GM23338 (cell line): ENCODE measurements at regions not wholly inside any gene's neighbourhood (a gene's known extent, or its start where the extent isn't known, plus 50 kb on each side); places are given as distances from the start of the nearest gene placed in this dataset.

Source experiments
- ATAC-seq: fragments of 200-7000 bp; cut with Tn5 transposase; 3 replicates; pipeline ENCODE4 v1.9.1; 2020
- DNase-seq: peaks from one replicate; pipeline ENCODE4 v3.0.0-alpha.2; 2015; ENCODE audit warnings: low spot score
- H2AFZ ChIP-seq: fragments of 200-600 bp; sonication (generic); 2 replicates; pipeline ENCODE4 v1.8.0; 2016; ENCODE audit warnings: antibody characterized with exemption, mild to moderate bottlenecking, moderate library complexity
- H3F3A ChIP-seq: fragments of 200-600 bp; sonication (generic); replicated peaks from 2 replicates; pipeline ENCODE4 v1.8.0; 2017; ENCODE audit warnings: antibody characterized with exemption, mixed run types, low read depth
- H3K27ac ChIP-seq: fragments of 200-600 bp; sonication (generic); 2 replicates; pipeline ENCODE4 v1.6.1; 2016; ENCODE audit warnings: low read depth
- H3K27me3 ChIP-seq: fragments of 200-600 bp; sonication (generic); 2 replicates; pipeline ENCODE4 v1.8.0; 2016; ENCODE audit warnings: mild to moderate bottlenecking, mixed run types, moderate library complexity; ENCODE audit not compliant: insufficient read depth
- H3K36me3 ChIP-seq: fragments of 200-600 bp; sonication (generic); 2 replicates; pipeline ENCODE4 v1.8.0; 2016; ENCODE audit warnings: mild to moderate bottlenecking; ENCODE audit not compliant: insufficient read depth
- H3K4me1 ChIP-seq: fragments of 200-600 bp; sonication (generic); 2 replicates; pipeline ENCODE4 v1.8.0; 2016; ENCODE audit warnings: mild to moderate bottlenecking, moderate library complexity; ENCODE audit not compliant: insufficient read depth
- H3K4me2 ChIP-seq: fragments of 200-600 bp; sonication (generic); 2 replicates; pipeline ENCODE4 v1.7.1; 2017; ENCODE audit warnings: mixed run types
- H3K4me3 ChIP-seq: fragments of 200-600 bp; sonication (generic); 2 replicates; pipeline ENCODE4 v1.6.1; 2016; ENCODE audit warnings: mixed run types
- H3K79me2 ChIP-seq: fragments of 200-600 bp; sonication (generic); replicated peaks from 2 replicates; pipeline ENCODE4 v1.8.0; 2017; ENCODE audit warnings: mild to moderate bottlenecking; ENCODE audit not compliant: insufficient read depth
- H3K9me2 ChIP-seq: fragments of 200-600 bp; sonication (generic); 2 replicates; pipeline ENCODE4 v1.8.0; 2017; ENCODE audit not compliant: insufficient read depth
- H4K20me1 ChIP-seq: fragments of 200-600 bp; sonication (generic); replicated peaks from 2 replicates; pipeline ENCODE4 v1.8.0; 2017; ENCODE audit warnings: mild to moderate bottlenecking; ENCODE audit not compliant: insufficient read depth
- H3K27ac Mint-ChIP-seq: 2 replicates; pipeline ENCODE4 v1.8.0; 2020; ENCODE audit warnings: inconsistent platforms, mild to moderate bottlenecking, moderate library complexity, mixed read lengths
- H3K27me3 Mint-ChIP-seq: 3 replicates; pipeline ENCODE4 v1.8.0; 2022; ENCODE audit warnings: low read depth, mild to moderate bottlenecking, moderate library complexity, mixed read lengths, inconsistent platforms; ENCODE audit not compliant: insufficient read depth, poor library complexity
- H3K36me3 Mint-ChIP-seq: 3 replicates; pipeline ENCODE4 v1.8.0; 2021; ENCODE audit warnings: low read depth, mild to moderate bottlenecking, inconsistent platforms, moderate library complexity, mixed read lengths
- H3K4me1 Mint-ChIP-seq: 3 replicates; pipeline ENCODE4 v1.8.0; 2020; ENCODE audit warnings: mild to moderate bottlenecking, inconsistent platforms, mixed read lengths
- H3K4me3 Mint-ChIP-seq: 3 replicates; pipeline ENCODE4 v1.8.0; 2021; ENCODE audit warnings: moderate library complexity, mild to moderate bottlenecking, inconsistent platforms, mixed read lengths
- H3K9me3 Mint-ChIP-seq: 3 replicates; pipeline ENCODE4 v1.8.0; 2020; ENCODE audit warnings: moderate library complexity, mild to moderate bottlenecking, inconsistent platforms, mixed read lengths
- EZH2phosphoT487 ChIP-seq: fragments of 200-600 bp; sonication (generic); IDR thresholded peaks from one replicate; pipeline ENCODE4 v1.8.1; 2018; ENCODE audit warnings: antibody characterized with exemption; ENCODE audit not compliant: unreplicated experiment
- JUNB ChIP-seq: IDR thresholded peaks from one replicate; pipeline ENCODE4 v1.6.1; 2016; ENCODE audit warnings: antibody characterized with exemption; ENCODE audit not compliant: unreplicated experiment
- NANOG ChIP-seq: IDR thresholded peaks from 2 replicates; pipeline ENCODE4 v1.6.1; 2016; ENCODE audit warnings: antibody characterized with exemption, borderline replicate concordance
- POLR2AphosphoS5 ChIP-seq: IDR thresholded peaks from 2 replicates; pipeline ENCODE4 v1.6.1; 2016; ENCODE audit warnings: antibody characterized with exemption, low read depth
- STAT1 ChIP-seq: IDR thresholded peaks from one replicate; pipeline ENCODE4 v1.6.1; 2016; ENCODE audit warnings: antibody characterized with exemption; ENCODE audit not compliant: unreplicated experiment
- ZNF114 ChIP-seq: fragments of 250-450 bp; sonication (Bioruptor Pico); IDR thresholded peaks from 2 replicates; pipeline ENCODE4 v1.5.0; 2020; ENCODE audit warnings: mild to moderate bottlenecking, moderate library complexity
- ZNF331 ChIP-seq: fragments of 250-450 bp; sonication (Bioruptor Pico); IDR thresholded peaks from 2 replicates; pipeline ENCODE4 v1.5.0; 2020; ENCODE audit warnings: low read depth, mild to moderate bottlenecking, moderate library complexity
- TF ChIP-seq, protein P1 (sequence below): fragments of 250-450 bp; sonication (Bioruptor Pico); IDR thresholded peaks from 2 replicates; pipeline ENCODE4 v1.5.0; 2020; ENCODE audit warnings: mild to moderate bottlenecking, moderate library complexity
- TF ChIP-seq, protein P2 (sequence below): IDR thresholded peaks from one replicate; pipeline ENCODE4 v1.6.1; 2018; ENCODE audit warnings: antibody characterized with exemption; ENCODE audit not compliant: unreplicated experiment
- TF ChIP-seq, protein P3 (sequence below): IDR thresholded peaks from 2 replicates; pipeline ENCODE4 v1.6.1; 2016; ENCODE audit warnings: antibody characterized with exemption

DNA sequence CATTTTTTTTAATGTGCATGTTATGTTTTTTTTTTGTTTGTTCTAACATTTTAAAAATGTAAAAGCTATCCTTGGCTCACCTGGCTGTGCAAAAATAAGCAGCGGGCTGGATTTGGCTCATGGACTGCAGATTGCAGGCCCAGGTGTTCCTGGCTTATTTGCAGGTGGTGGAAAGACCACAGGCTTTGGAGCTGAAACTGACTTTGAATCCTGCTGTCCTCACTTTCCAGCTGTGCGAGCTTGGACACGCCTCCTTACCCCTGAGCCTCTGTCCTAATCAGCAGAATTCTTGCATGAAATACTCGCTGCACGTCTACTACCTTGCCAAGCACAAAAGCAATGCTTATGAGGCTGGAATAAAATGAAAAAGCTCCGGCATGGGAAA lies 188.7 kb upstream of the TPM1 start:
- peak; percentile 12 for ATAC-seq
- no peak overlapping the region; the same call in 1 of the 2 replicates for H3K27ac Mint-ChIP-seq
- peak overlapping the region; percentile 30; the same call in 1 of the 2 replicates for H3K27ac ChIP-seq

DNA sequence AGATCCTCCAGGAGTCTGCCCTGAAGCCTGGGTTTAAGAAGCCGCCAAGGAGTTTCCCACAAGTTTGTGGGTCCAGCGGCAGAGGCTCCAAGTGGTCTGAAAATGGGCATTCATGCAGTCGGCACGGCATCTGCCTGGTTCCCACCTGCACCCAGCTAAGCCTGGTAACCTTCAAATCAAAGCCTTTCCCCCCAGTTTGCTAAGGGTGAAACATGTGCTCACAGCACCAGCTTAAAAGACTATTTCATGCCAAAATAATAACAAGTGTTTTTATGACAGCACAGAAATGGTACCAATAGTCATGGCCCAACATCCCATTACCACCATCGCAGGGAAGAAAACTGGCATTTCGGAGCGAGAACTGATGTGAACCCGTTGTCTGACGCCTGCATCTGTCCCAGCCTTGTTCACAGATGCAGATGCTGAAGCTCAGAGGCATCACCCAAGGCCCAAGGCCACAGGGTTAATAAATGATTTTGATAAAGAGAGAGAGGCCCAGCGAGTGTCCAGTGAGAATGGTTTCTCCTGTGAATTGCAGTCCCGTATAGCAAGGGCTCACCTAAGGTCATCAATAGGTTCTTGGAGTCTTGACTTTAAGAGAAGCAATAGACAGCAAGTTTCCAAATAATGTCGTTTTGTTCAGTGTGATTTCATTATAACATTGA lies 188.0 kb upstream of the TPM1 start:
- Histone ChIP-seq H3K4me3 (no peak overlapping the region), H3K4me1 (peaks cover 12% of the 10 kb centered on the region; the same call in 1 of the 2 replicates), H3K4me2 (no peak overlapping the region), H4K20me1 (no peaks in the 10 kb centered on the region), H3K36me3 (no peaks in the 10 kb centered on the region), H3K9me2 (no peaks in the 10 kb centered on the region), H3F3A (0 out of 2 replicates have a peak, but pooled peaks cover 3% of the 10 kb centered on the region), H3K27me3 (no peaks in the 10 kb centered on the region), H2AFZ (no peak overlapping the region), H3K79me2 (no peaks in the 10 kb centered on the region), H3K27ac (peak overlapping the region; percentile 30; the same call in 1 of the 2 replicates)
- Mint-ChIP-seq H3K27me3 (peaks cover 11% of the 10 kb centered on the region), H3K4me3 (no peak overlapping the region), H3K4me1 (peaks cover 32% of the 10 kb centered on the region), H3K9me3 (no peaks in the 10 kb centered on the region; the same call in 2 of the 3 replicates), H3K36me3 (0 out of 3 replicates have a peak, but pooled peaks cover under 1% of the 10 kb centered on the region), H3K27ac (no peak overlapping the region; the same call in 1 of the 2 replicates)
- DNase-seq (no peak), ATAC-seq (no peak)
- TF ChIP-seq, protein P1, sequence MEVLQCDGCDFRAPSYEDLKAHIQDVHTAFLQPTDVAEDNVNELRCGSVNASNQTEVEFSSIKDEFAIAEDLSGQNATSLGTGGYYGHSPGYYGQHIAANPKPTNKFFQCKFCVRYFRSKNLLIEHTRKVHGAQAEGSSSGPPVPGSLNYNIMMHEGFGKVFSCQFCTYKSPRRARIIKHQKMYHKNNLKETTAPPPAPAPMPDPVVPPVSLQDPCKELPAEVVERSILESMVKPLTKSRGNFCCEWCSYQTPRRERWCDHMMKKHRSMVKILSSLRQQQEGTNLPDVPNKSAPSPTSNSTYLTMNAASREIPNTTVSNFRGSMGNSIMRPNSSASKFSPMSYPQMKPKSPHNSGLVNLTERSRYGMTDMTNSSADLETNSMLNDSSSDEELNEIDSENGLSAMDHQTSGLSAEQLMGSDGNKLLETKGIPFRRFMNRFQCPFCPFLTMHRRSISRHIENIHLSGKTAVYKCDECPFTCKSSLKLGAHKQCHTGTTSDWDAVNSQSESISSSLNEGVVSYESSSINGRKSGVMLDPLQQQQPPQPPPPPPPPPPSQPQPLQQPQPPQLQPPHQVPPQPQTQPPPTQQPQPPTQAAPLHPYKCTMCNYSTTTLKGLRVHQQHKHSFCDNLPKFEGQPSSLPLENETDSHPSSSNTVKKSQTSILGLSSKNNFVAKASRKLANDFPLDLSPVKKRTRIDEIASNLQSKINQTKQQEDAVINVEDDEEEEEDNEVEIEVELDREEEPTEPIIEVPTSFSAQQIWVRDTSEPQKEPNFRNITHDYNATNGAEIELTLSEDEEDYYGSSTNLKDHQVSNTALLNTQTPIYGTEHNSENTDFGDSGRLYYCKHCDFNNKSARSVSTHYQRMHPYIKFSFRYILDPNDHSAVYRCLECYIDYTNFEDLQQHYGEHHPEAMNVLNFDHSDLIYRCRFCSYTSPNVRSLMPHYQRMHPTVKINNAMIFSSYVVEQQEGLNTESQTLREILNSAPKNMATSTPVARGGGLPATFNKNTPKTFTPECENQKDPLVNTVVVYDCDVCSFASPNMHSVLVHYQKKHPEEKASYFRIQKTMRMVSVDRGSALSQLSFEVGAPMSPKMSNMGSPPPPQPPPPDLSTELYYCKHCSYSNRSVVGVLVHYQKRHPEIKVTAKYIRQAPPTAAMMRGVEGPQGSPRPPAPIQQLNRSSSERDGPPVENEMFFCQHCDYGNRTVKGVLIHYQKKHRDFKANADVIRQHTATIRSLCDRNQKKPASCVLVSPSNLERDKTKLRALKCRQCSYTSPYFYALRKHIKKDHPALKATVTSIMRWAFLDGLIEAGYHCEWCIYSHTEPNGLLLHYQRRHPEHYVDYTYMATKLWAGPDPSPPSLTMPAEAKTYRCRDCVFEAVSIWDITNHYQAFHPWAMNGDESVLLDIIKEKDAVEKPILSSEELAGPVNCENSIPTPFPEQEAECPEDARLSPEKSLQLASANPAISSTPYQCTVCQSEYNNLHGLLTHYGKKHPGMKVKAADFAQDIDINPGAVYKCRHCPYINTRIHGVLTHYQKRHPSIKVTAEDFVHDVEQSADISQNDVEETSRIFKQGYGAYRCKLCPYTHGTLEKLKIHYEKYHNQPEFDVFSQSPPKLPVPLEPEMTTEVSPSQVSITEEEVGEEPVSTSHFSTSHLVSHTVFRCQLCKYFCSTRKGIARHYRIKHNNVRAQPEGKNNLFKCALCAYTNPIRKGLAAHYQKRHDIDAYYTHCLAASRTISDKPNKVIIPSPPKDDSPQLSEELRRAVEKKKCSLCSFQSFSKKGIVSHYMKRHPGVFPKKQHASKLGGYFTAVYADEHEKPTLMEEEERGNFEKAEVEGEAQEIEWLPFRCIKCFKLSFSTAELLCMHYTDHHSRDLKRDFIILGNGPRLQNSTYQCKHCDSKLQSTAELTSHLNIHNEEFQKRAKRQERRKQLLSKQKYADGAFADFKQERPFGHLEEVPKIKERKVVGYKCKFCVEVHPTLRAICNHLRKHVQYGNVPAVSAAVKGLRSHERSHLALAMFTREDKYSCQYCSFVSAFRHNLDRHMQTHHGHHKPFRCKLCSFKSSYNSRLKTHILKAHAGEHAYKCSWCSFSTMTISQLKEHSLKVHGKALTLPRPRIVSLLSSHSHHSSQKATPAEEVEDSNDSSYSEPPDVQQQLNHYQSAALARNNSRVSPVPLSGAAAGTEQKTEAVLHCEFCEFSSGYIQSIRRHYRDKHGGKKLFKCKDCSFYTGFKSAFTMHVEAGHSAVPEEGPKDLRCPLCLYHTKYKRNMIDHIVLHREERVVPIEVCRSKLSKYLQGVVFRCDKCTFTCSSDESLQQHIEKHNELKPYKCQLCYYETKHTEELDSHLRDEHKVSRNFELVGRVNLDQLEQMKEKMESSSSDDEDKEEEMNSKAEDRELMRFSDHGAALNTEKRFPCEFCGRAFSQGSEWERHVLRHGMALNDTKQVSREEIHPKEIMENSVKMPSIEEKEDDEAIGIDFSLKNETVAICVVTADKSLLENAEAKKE (CRISPR knock-in tag): no peak
- TF ChIP-seq JUNB (no peak), NANOG (no peak), STAT1 (no peak), ZNF114 (CRISPR knock-in tag) (no peak), ZNF331 (no peak)
- TF ChIP-seq, protein P2, sequence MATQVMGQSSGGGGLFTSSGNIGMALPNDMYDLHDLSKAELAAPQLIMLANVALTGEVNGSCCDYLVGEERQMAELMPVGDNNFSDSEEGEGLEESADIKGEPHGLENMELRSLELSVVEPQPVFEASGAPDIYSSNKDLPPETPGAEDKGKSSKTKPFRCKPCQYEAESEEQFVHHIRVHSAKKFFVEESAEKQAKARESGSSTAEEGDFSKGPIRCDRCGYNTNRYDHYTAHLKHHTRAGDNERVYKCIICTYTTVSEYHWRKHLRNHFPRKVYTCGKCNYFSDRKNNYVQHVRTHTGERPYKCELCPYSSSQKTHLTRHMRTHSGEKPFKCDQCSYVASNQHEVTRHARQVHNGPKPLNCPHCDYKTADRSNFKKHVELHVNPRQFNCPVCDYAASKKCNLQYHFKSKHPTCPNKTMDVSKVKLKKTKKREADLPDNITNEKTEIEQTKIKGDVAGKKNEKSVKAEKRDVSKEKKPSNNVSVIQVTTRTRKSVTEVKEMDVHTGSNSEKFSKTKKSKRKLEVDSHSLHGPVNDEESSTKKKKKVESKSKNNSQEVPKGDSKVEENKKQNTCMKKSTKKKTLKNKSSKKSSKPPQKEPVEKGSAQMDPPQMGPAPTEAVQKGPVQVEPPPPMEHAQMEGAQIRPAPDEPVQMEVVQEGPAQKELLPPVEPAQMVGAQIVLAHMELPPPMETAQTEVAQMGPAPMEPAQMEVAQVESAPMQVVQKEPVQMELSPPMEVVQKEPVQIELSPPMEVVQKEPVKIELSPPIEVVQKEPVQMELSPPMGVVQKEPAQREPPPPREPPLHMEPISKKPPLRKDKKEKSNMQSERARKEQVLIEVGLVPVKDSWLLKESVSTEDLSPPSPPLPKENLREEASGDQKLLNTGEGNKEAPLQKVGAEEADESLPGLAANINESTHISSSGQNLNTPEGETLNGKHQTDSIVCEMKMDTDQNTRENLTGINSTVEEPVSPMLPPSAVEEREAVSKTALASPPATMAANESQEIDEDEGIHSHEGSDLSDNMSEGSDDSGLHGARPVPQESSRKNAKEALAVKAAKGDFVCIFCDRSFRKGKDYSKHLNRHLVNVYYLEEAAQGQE: no peak

More for the DNA sequence above, 188.7 kb upstream of the TPM1 start:
- TF ChIP-seq, protein P3, sequence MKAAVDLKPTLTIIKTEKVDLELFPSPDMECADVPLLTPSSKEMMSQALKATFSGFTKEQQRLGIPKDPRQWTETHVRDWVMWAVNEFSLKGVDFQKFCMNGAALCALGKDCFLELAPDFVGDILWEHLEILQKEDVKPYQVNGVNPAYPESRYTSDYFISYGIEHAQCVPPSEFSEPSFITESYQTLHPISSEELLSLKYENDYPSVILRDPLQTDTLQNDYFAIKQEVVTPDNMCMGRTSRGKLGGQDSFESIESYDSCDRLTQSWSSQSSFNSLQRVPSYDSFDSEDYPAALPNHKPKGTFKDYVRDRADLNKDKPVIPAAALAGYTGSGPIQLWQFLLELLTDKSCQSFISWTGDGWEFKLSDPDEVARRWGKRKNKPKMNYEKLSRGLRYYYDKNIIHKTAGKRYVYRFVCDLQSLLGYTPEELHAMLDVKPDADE: no peak
- TF ChIP-seq JUNB (no peak), ZNF331 (no peak), EZH2phosphoT487 (no peak), NANOG (no peak), ZNF114 (CRISPR knock-in tag) (no peak), POLR2AphosphoS5 (no peak)
- peak; percentile 44 for DNase-seq
- Histone ChIP-seq H3K9me2 (no peaks in the 10 kb centered on the region), H2AFZ (no peak overlapping the region; the same call in 1 of the 2 replicates), H4K20me1 (no peaks in the 10 kb centered on the region), H3K79me2 (no peaks in the 10 kb centered on the region), H3K4me1 (peaks cover 19% of the 10 kb centered on the region), H3K27me3 (no peaks in the 10 kb centered on the region), H3K4me3 (no peak overlapping the region), H3F3A (0 out of 2 replicates have a peak, but pooled peaks cover 7% of the 10 kb centered on the region), H3K4me2 (no peak overlapping the region), H3K36me3 (no peaks in the 10 kb centered on the region)
- Mint-ChIP-seq H3K27me3 (peaks cover 12% of the 10 kb centered on the region), H3K9me3 (no peaks in the 10 kb centered on the region), H3K4me1 (peaks cover 39% of the 10 kb centered on the region), H3K36me3 (no peaks in the 10 kb centered on the region), H3K4me3 (no peak overlapping the region)
